H9 (cell line): ENCODE measurements at regions not wholly inside any gene's neighbourhood (a gene's known extent, or its start where the extent isn't known, plus 50 kb on each side); places are given as distances from the start of the nearest gene placed in this dataset.

ENCODE experiments used
- DNase-seq: peaks from one replicate; pipeline ENCODE4 v3.0.0-alpha.2; 2017
- H2AFZ ChIP-seq: one replicate; pipeline ENCODE4 v1.6.1; 2013; ENCODE audit warnings: mild to moderate bottlenecking, low read length, control low read depth, moderate library complexity
- H2AK5ac ChIP-seq: 2 replicates; pipeline ENCODE4 v1.6.1; 2013; ENCODE audit warnings: low read length, control low read depth, mixed read lengths; ENCODE audit not compliant: insufficient read length
- H2BK120ac ChIP-seq: one replicate; pipeline ENCODE4 v1.6.1; 2013; ENCODE audit warnings: low read depth, mild to moderate bottlenecking, low read length, control low read depth, inconsistent platforms; ENCODE audit not compliant: poor library complexity, severe bottlenecking
- H2BK12ac ChIP-seq: 2 replicates; pipeline ENCODE4 v1.6.1; 2013; ENCODE audit warnings: low read length, control low read depth, mixed read lengths, low read depth; ENCODE audit not compliant: insufficient read length
- H2BK15ac ChIP-seq: 2 replicates; pipeline ENCODE4 v1.6.1; 2013; ENCODE audit warnings: low read depth, low read length, control low read depth
- H2BK20ac ChIP-seq: one replicate; pipeline ENCODE4 v1.6.1; 2013; ENCODE audit warnings: low read depth, mild to moderate bottlenecking, low read length, control low read depth, inconsistent platforms; ENCODE audit not compliant: poor library complexity, severe bottlenecking
- H2BK5ac ChIP-seq: 2 replicates; pipeline ENCODE4 v1.6.1; 2013; ENCODE audit warnings: low read length, control low read depth, mixed read lengths; ENCODE audit not compliant: insufficient read length
- H3K14ac ChIP-seq: 2 replicates; pipeline ENCODE4 v1.6.1; 2013; ENCODE audit warnings: low read length, control low read depth; ENCODE audit not compliant: insufficient read depth
- H3K18ac ChIP-seq: 2 replicates; pipeline ENCODE4 v1.6.1; 2013; ENCODE audit warnings: low read depth, mild to moderate bottlenecking, mixed read lengths, low read length, control low read depth; ENCODE audit not compliant: insufficient read length
- H3K23ac ChIP-seq: 2 replicates; pipeline ENCODE4 v1.6.1; 2013; ENCODE audit warnings: low read length, control low read depth, mixed read lengths, low read depth; ENCODE audit not compliant: insufficient read length
- H3K23me2 ChIP-seq: 2 replicates; pipeline ENCODE4 v1.6.1; 2013; ENCODE audit warnings: low read depth, mild to moderate bottlenecking, mixed read lengths, low read length, control low read depth; ENCODE audit not compliant: insufficient read length, poor library complexity, severe bottlenecking
- H3K27ac ChIP-seq: 2 replicates; pipeline ENCODE4 v1.5.1; 2013; ENCODE audit warnings: low read length, control low read depth, mixed read lengths, low read depth; ENCODE audit not compliant: insufficient read length
- H3K27me3 ChIP-seq: 2 replicates; pipeline ENCODE4 v1.6.1; 2013; ENCODE audit warnings: low read length, control low read depth, inconsistent platforms; ENCODE audit not compliant: insufficient read depth
- H3K4ac ChIP-seq: 2 replicates; pipeline ENCODE4 v1.6.1; 2013; ENCODE audit warnings: low read depth, mild to moderate bottlenecking, control low read depth, inconsistent platforms, low read length, moderate library complexity
- H3K4me1 ChIP-seq: 2 replicates; pipeline ENCODE4 v1.6.1; 2013; ENCODE audit warnings: low read length, control low read depth, inconsistent platforms; ENCODE audit not compliant: insufficient read depth
- H3K4me2 ChIP-seq: 2 replicates; pipeline ENCODE4 v1.6.1; 2013; ENCODE audit warnings: low read length, control low read depth, mixed read lengths; ENCODE audit not compliant: insufficient read length, insufficient read depth
- H3K56ac ChIP-seq: 2 replicates; pipeline ENCODE4 v1.6.1; 2013; ENCODE audit warnings: low read depth, mild to moderate bottlenecking, mixed read lengths, low read length, control low read depth; ENCODE audit not compliant: insufficient read length
- H3K79me1 ChIP-seq: 2 replicates; pipeline ENCODE4 v1.6.1; 2013; ENCODE audit warnings: low read depth, mild to moderate bottlenecking, moderate library complexity, low read length, control low read depth, inconsistent platforms; ENCODE audit not compliant: insufficient read depth, poor library complexity, severe bottlenecking
- H3K79me2 ChIP-seq: 2 replicates; pipeline ENCODE4 v1.6.1; 2013; ENCODE audit warnings: low read length, control low read depth, inconsistent platforms; ENCODE audit not compliant: insufficient read depth
- H3K9ac ChIP-seq: 2 replicates; pipeline ENCODE4 v1.6.1; 2013; ENCODE audit warnings: low read length, control low read depth, mixed read lengths; ENCODE audit not compliant: insufficient read length; ENCODE audit errors: extremely low read depth
- H3K9me3 ChIP-seq: one replicate; pipeline ENCODE4 v1.6.1; 2013; ENCODE audit warnings: low read depth, low read length, inconsistent platforms; ENCODE audit not compliant: control insufficient read depth
- H3T11ph ChIP-seq: one replicate; pipeline ENCODE4 v1.6.1; 2013; ENCODE audit warnings: mild to moderate bottlenecking, low read length, control low read depth, inconsistent platforms
- H4K20me1 ChIP-seq: one replicate; pipeline ENCODE4 v1.6.1; 2013; ENCODE audit not compliant: control insufficient read depth, insufficient read length, insufficient read depth
- H4K5ac ChIP-seq: 2 replicates; pipeline ENCODE4 v1.6.1; 2013; ENCODE audit warnings: low read depth, mild to moderate bottlenecking, mixed read lengths, low read length, control low read depth; ENCODE audit not compliant: insufficient read length
- H4K8ac ChIP-seq: replicated peaks from 2 replicates; pipeline ENCODE4 v1.6.1; 2013; ENCODE audit warnings: low read length, control low read depth, mixed read lengths, low read depth; ENCODE audit not compliant: insufficient read length
- H4K91ac ChIP-seq: 2 replicates; pipeline ENCODE4 v1.6.1; 2013; ENCODE audit warnings: low read depth, mild to moderate bottlenecking, moderate library complexity, mixed read lengths, low read length, control low read depth; ENCODE audit not compliant: insufficient read length
- H3K27ac Mint-ChIP-seq, 3 experiments: 2 replicates in 2 of 3; 3 replicates in 1 of 3; pipeline ENCODE4 v1.8.0; 2020 to 2021; ENCODE audit warnings: mixed read lengths in 3 of 3, mild to moderate bottlenecking in 1 of 3, moderate library complexity in 1 of 3
- H3K27me3 Mint-ChIP-seq: 2 replicates; pipeline ENCODE4 v1.8.0; 2021; ENCODE audit warnings: low read depth, mild to moderate bottlenecking, moderate library complexity, mixed read lengths
- H3K36me3 Mint-ChIP-seq, 3 experiments: 2 replicates in 2 of 3; 3 replicates in 1 of 3; pipeline ENCODE4 v1.8.0; 2020 to 2021; ENCODE audit warnings: low read depth in 3 of 3, mixed read lengths in 3 of 3; ENCODE audit not compliant: insufficient read depth in 1 of 3
- H3K4me1 Mint-ChIP-seq, 2 experiments: 2 replicates each; pipeline ENCODE4 v1.8.0; 2020; ENCODE audit warnings: mixed read lengths in 2 of 2
- H3K4me3 Mint-ChIP-seq, 2 experiments: 2 replicates in 1 of 2; 3 replicates in 1 of 2; pipeline ENCODE4 v1.8.0; 2020 to 2021; ENCODE audit warnings: mild to moderate bottlenecking in 2 of 2, mixed read lengths in 2 of 2, moderate library complexity in 1 of 2
- H3K9me3 Mint-ChIP-seq, 2 experiments: 2 replicates in 1 of 2; 3 replicates in 1 of 2; pipeline ENCODE4 v1.8.0; 2020; ENCODE audit warnings: mild to moderate bottlenecking in 2 of 2, mixed read lengths in 2 of 2, moderate library complexity in 1 of 2
- CTCF ChIP-seq: fragments of 200-600 bp; sonication (generic); conservative IDR thresholded peaks from 3 replicates; pipeline ENCODE4 v1.8.0; 2021; ENCODE audit warnings: antibody characterized with exemption, mild to moderate bottlenecking
- WGBS: extraction: QIAGEN DNeasy Blood & Tissue Kit; methylation state at CpG from one replicate; pipeline ENCODE4 v1.1.7; 2013; ENCODE audit warnings: missing lambda C conversion rate, low lambda C conversion rate, mixed read lengths; ENCODE audit not compliant: insufficient read length; ENCODE audit errors: extremely low coverage; 5-methylcytosine and 5-hydroxymethylcytosine counted together

GRCh38 chr6:4531406-4531805, 244.8 kb upstream of the CDYL start:
- TF ChIP-seq CTCF: no peak
- peaks cover 0 to 3% (median 0%) of the 10 kb centered on the region in 3 experiments; a peak in 2 of 7 replicates for H3K36me3 Mint-ChIP-seq
- Histone ChIP-seq H3K9ac (no peak overlapping the region), H3K14ac (no peak overlapping the region), H2AFZ (no peak overlapping the region), H4K20me1 (no peaks in the 10 kb centered on the region), H4K5ac (no peak overlapping the region), H3K9me3 (no peaks in the 10 kb centered on the region), H4K91ac (no peak overlapping the region), H3K4me2 (no peak overlapping the region), H3K79me1 (no peaks in the 10 kb centered on the region), H3K23ac (no peak overlapping the region), H3K56ac (no peak overlapping the region), H3K4me1 (no peaks in the 10 kb centered on the region), H2BK12ac (no peak overlapping the region), H2BK15ac (no peak overlapping the region), H4K8ac (no peak overlapping the region), H3T11ph (no peak overlapping the region), H2AK5ac (no peak overlapping the region), H2BK120ac (no peak overlapping the region), H3K4ac (no peak overlapping the region), H2BK20ac (no peak overlapping the region), H3K79me2 (no peaks in the 10 kb centered on the region), H3K23me2 (no peaks in the 10 kb centered on the region), H3K27ac (no peak overlapping the region), H3K27me3 (no peaks in the 10 kb centered on the region), H2BK5ac (no peak overlapping the region), H3K18ac (no peak overlapping the region)
- no peak overlapping the region for H3K4me3 Mint-ChIP-seq
- WGBS: no CpG with 5 or more reads among the region's 1 CpG
- H3K4me1 Mint-ChIP-seq: peaks cover 4 to 7% of the 10 kb centered on the region in 2 experiments; a peak in 2 of 4 replicates
- H3K9me3 Mint-ChIP-seq: peaks cover 0 to 8% of the 10 kb centered on the region in 2 experiments; a peak in 3 of 5 replicates
- no peaks in the 10 kb centered on the region for H3K27me3 Mint-ChIP-seq
- no peak overlapping the region for H3K27ac Mint-ChIP-seq
- no peak for DNase-seq
